ENCODE measurements at regions not wholly inside any gene's neighbourhood (a gene's known extent, or its start where the extent isn't known, plus 50 kb on each side); places are given as distances from the start of the nearest gene placed in this dataset.
A peak's percentile ranks its signal among the peaks of the same experiment; 100 is the strongest.
"Not testable (repeated sequence)": the region's sequence is repeated elsewhere in the genome, so short reads cannot be mapped to it uniquely, and the experiment has no call there.

- H3K27ac ChIP-seq (ENCODE audit: low read depth in 2 of 2, low read length in 2 of 2); H3K9ac ChIP-seq (ENCODE audit: low read length in 3 of 3); H3K36me3 ChIP-seq (ENCODE audit: control insufficient read depth in 2 of 3, insufficient read depth in 3 of 3, low read length in 3 of 3); H3K4me1 ChIP-seq (ENCODE audit: control insufficient read depth in 2 of 3, insufficient read depth in 2 of 3, low read depth in 1 of 3, low read length in 3 of 3); intact Hi-C loops (cut with DNase I); H3K4me3 ChIP-seq (ENCODE audit: low read length in 3 of 3); H3K27me3 ChIP-seq (ENCODE audit: control insufficient read depth, insufficient read depth, low read length); DNase-seq; H3K9me3 ChIP-seq (ENCODE audit: control insufficient read depth in 2 of 3, insufficient read depth in 1 of 3, low read length in 3 of 3): not testable (repeated sequence)
- FAIRE-seq, result peak; percentile 37
Measured at GRCh38 chr15:21284353-21284752, 155.9 kb downstream of the POTEB3 start.

DNA sequence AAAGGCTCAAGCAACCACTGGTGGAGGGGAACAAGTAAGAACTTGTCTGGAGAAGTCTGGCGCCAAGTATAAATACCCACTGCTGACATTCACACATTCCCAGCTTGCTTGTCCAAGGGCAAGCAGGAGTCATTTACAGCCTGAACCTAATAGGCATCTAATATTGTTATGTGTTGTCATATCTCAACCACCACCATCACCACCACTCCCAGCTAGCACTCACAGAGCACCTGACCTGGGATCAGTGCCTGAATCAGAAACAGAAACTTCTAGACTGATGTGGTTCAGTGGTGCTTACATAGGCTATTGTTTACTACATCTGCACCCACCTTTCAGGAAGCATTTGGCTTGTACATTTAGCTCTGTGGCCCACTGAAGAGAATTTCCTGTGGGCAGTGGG lies 157.1 kb downstream of the POTEB3 start:
- not testable (repeated sequence) for H3K9me3 ChIP-seq (ENCODE audit: control insufficient read depth in 2 of 3, insufficient read depth in 1 of 3, low read length in 3 of 3); FAIRE-seq

GRCh38 chr15:21280272-21280671 lies 160.0 kb downstream of the POTEB3 start:
- H3K27me3 ChIP-seq (ENCODE audit: control insufficient read depth, insufficient read depth, low read length); DNase-seq; H3K9me3 ChIP-seq (ENCODE audit: control insufficient read depth in 2 of 3, insufficient read depth in 1 of 3, low read length in 3 of 3); FAIRE-seq; H3K4me1 ChIP-seq (ENCODE audit: control insufficient read depth in 2 of 3, insufficient read depth in 2 of 3, low read depth in 1 of 3, low read length in 3 of 3); H3K36me3 ChIP-seq (ENCODE audit: control insufficient read depth in 2 of 3, insufficient read depth in 3 of 3, low read length in 3 of 3); H3K4me3 ChIP-seq (ENCODE audit: low read length in 3 of 3); H3K9ac ChIP-seq (ENCODE audit: low read length in 3 of 3); H3K27ac ChIP-seq (ENCODE audit: low read depth in 2 of 2, low read length in 2 of 2); intact Hi-C loops (cut with DNase I): not testable (repeated sequence)

More for the DNA sequence above, 157.1 kb downstream of the POTEB3 start:
- H3K4me1 ChIP-seq (ENCODE audit: control insufficient read depth in 2 of 3, insufficient read depth in 2 of 3, low read depth in 1 of 3, low read length in 3 of 3); H3K9ac ChIP-seq (ENCODE audit: low read length in 3 of 3); H3K27me3 ChIP-seq (ENCODE audit: control insufficient read depth, insufficient read depth, low read length); H3K27ac ChIP-seq (ENCODE audit: low read depth in 2 of 2, low read length in 2 of 2); H3K36me3 ChIP-seq (ENCODE audit: control insufficient read depth in 2 of 3, insufficient read depth in 3 of 3, low read length in 3 of 3); DNase-seq; H3K4me3 ChIP-seq (ENCODE audit: low read length in 3 of 3); intact Hi-C loops (cut with DNase I): not testable (repeated sequence)

DNA sequence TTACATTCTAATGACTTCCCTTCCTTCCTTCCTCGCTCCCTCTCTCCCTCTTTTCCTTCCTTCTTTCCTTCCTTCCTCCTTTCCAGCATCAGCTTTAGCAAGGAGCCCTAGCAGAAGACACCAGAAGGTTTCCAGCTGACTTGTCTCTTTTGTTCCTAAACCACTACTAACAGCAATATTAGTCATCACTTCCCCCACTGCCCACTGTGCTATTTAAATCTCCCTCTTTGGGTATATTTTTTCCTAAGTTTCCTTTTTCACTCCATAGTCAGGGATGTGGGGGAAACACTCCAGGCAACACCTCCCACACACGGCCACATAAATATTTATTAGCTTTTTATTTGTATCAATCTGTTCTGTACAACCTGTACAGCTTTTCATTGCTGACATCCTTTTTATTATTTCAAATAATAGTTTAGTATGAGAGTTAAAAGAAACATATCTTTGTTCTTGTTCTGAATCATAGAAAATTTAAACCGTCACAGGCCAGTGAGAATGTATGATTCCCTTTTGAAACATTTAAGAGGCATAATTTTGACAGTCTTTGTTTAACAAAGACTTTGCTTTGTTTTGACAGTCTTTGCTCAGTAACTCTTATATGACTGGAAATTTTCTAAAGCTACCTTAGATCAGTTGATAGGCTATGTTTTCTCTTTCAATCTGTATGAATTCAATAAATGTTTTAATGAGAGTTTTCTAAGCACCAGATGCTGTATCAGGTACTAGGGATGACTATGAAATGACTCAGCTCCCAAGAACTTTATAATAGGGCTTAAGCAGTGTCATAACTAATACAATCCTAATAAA lies 167.9 kb downstream of the POTEB3 start:
- intact Hi-C loops (cut with DNase I); H3K27me3 ChIP-seq (ENCODE audit: control insufficient read depth, insufficient read depth, low read length); H3K4me3 ChIP-seq (ENCODE audit: low read length in 3 of 3); H3K9ac ChIP-seq (ENCODE audit: low read length in 3 of 3); H3K36me3 ChIP-seq (ENCODE audit: control insufficient read depth in 2 of 3, insufficient read depth in 3 of 3, low read length in 3 of 3); H3K4me1 ChIP-seq (ENCODE audit: control insufficient read depth in 2 of 3, insufficient read depth in 2 of 3, low read depth in 1 of 3, low read length in 3 of 3); H3K9me3 ChIP-seq (ENCODE audit: control insufficient read depth in 2 of 3, insufficient read depth in 1 of 3, low read length in 3 of 3); H3K27ac ChIP-seq (ENCODE audit: low read depth in 2 of 2, low read length in 2 of 2); FAIRE-seq; DNase-seq: not testable (repeated sequence)

DNA sequence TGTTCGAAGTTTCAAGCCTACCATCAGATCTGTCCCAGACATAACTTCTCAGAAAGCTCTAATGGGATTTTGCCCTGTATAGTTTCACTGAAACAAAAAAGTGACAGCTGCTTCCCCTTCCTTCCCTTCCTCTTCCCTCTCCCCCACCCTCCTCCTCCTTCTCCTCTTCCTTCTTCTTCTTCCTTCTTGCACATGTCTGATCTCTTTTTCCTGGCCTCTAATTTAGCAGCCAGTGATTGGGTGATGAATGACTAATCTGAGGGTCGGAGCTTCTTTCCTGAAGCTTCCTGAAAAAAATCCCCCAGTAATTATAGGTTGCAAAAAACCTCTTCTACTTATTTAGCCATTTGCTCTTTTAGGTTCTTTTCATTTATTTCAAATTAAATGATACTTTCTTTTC lies 168.7 kb downstream of the POTEB3 start:
- TF ChIP-seq, protein P1, sequence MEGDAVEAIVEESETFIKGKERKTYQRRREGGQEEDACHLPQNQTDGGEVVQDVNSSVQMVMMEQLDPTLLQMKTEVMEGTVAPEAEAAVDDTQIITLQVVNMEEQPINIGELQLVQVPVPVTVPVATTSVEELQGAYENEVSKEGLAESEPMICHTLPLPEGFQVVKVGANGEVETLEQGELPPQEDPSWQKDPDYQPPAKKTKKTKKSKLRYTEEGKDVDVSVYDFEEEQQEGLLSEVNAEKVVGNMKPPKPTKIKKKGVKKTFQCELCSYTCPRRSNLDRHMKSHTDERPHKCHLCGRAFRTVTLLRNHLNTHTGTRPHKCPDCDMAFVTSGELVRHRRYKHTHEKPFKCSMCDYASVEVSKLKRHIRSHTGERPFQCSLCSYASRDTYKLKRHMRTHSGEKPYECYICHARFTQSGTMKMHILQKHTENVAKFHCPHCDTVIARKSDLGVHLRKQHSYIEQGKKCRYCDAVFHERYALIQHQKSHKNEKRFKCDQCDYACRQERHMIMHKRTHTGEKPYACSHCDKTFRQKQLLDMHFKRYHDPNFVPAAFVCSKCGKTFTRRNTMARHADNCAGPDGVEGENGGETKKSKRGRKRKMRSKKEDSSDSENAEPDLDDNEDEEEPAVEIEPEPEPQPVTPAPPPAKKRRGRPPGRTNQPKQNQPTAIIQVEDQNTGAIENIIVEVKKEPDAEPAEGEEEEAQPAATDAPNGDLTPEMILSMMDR (IDR thresholded peaks at IDR 0.05; ENCODE audit: borderline replicate concordance, extremely low read depth, insufficient read depth), result no peak
- DNase-seq, result no peak
- H3K4me1 ChIP-seq (ENCODE audit: control insufficient read depth in 2 of 3, insufficient read depth in 2 of 3, low read depth in 1 of 3, low read length in 3 of 3), result no peaks in the 10 kb centered on the region
- intact Hi-C loops (cut with DNase I), result no loop called here
- H3K27ac ChIP-seq (ENCODE audit: low read depth in 2 of 2, low read length in 2 of 2), result no peak overlapping the region
- no peak overlapping the region for H3K4me3 ChIP-seq (ENCODE audit: low read length in 3 of 3)
- H3K36me3 ChIP-seq (ENCODE audit: control insufficient read depth in 2 of 3, insufficient read depth in 3 of 3, low read length in 3 of 3), result no peaks in the 10 kb centered on the region
- no peaks in the 10 kb centered on the region for H3K27me3 ChIP-seq (ENCODE audit: control insufficient read depth, insufficient read depth, low read length)
- H3K9ac ChIP-seq (ENCODE audit: low read length in 3 of 3), result no peak overlapping the region
- FAIRE-seq, result no peak
- no peaks in the 10 kb centered on the region for H3K9me3 ChIP-seq (ENCODE audit: control insufficient read depth in 2 of 3, insufficient read depth in 1 of 3, low read length in 3 of 3)

Data from kidney (tissue), 13 donors.